ENCODE measurements at regions not wholly inside any gene's neighbourhood (a gene's known extent, or its start where the extent isn't known, plus 50 kb on each side); places are given as distances from the start of the nearest gene placed in this dataset.

- H3K36me3 ChIP-seq (ENCODE audit: control insufficient read depth, insufficient read depth, low read length), result no peaks in the 10 kb centered on the region
- no peaks in the 10 kb centered on the region for H3K9me1 ChIP-seq (ENCODE audit: control insufficient read depth, insufficient read depth, low read length)
- no peaks in the 10 kb centered on the region for H3K4me1 ChIP-seq (replicated peaks in 1 of 2; ENCODE audit: control insufficient read depth in 2 of 2, insufficient read depth in 2 of 2, low read length in 2 of 2)
- H4K20me1 ChIP-seq (replicated peaks; ENCODE audit: control insufficient read depth, insufficient read depth, low read length), result no peaks in the 10 kb centered on the region
- ChIA-PET POLR2A (no interaction called here), CTCF (ENCODE audit: low intra/inter-chr PET ratio) (no interaction called here)
- no peak overlapping the region for H3K27ac ChIP-seq (ENCODE audit: extremely low read depth, low read depth, low read length)
- no peak for ATAC-seq
- no peak overlapping the region for H3K4me2 ChIP-seq (ENCODE audit: insufficient read depth, low read length)
- H3K9ac ChIP-seq (ENCODE audit: insufficient read depth in 1 of 2, low read depth in 2 of 2, low read length in 2 of 2), result no peak overlapping the region
- no peak for FAIRE-seq
- no peaks in the 10 kb centered on the region for H3K9me3 ChIP-seq (replicated peaks; ENCODE audit: control insufficient read depth, insufficient read depth, low read depth, low read length)
- BruUV-seq (replicated peaks), result no TSS peak
- WGBS (ENCODE audit: insufficient coverage, low coverage, missing lambda C conversion rate), result 2% methylated on average over 11 of the region's 11 CpGs
- DNase-seq (ENCODE audit: extremely low read depth in 1 of 4, low spot score in 3 of 4), result no peak
- intact Hi-C loops (cut with micrococcal nuclease) (no loop called here), in situ Hi-C loops (cut with MboI) (no loop called here)
- no peak overlapping the region for H3K4me3 ChIP-seq
- no peaks in the 10 kb centered on the region for H3K79me2 ChIP-seq (ENCODE audit: control insufficient read depth, insufficient read depth, low read length)
- no peak overlapping the region for H2AFZ ChIP-seq (ENCODE audit: low read depth, low read length)
- no peaks in the 10 kb centered on the region for H3K27me3 ChIP-seq (ENCODE audit: control insufficient read depth in 2 of 2, insufficient read depth in 2 of 2, low read length in 2 of 2)
- TF ChIP-seq XRCC4 (IDR thresholded peaks at IDR 0.05; ENCODE audit: extremely low read depth, insufficient read depth, insufficient read length) (no peak), ERF (CRISPR knock-in tag; IDR thresholded peaks at IDR 0.05) (no peak), NFE2 (IDR thresholded peaks at IDR 0.05; ENCODE audit: low read depth) (no peak), GABPB2 (CRISPR knock-in tag; conservative IDR thresholded peaks at IDR 0.05) (no peak), ZBTB17 (CRISPR knock-in tag; IDR thresholded peaks at IDR 0.05) (no peak), VEZF1 (CRISPR knock-in tag; IDR thresholded peaks at IDR 0.05) (no peak), PHB2 (IDR thresholded peaks at IDR 0.05; ENCODE audit: low read depth) (no peak), THRA (IDR thresholded peaks at IDR 0.05) (no peak), NUFIP1 (IDR thresholded peaks at IDR 0.05; ENCODE audit: partially characterized antibody) (no peak), LARP7 (IDR thresholded peaks at IDR 0.05) (no peak), AFF1 (IDR thresholded peaks at IDR 0.05; ENCODE audit: low read depth in 1 of 2, partially characterized antibody in 2 of 2) (no peak), CCAR2 (IDR thresholded peaks at IDR 0.05; ENCODE audit: low read depth, low read length) (no peak), PML (IDR thresholded peaks at IDR 0.05; ENCODE audit: low read length) (no peak), RBM34 (IDR thresholded peaks at IDR 0.05; ENCODE audit: borderline replicate concordance, insufficient read depth, low read length) (no peak), ARID3B (CRISPR knock-in tag; IDR thresholded peaks at IDR 0.05; ENCODE audit: borderline replicate concordance) (no peak)
Measured at GRCh38 chr11:131095511-131096185, 179.4 kb upstream of the SNX19 start.

Measured in K562 (cell line).